HL-60 (cell line): ENCODE measurements at regions not wholly inside any gene's neighbourhood (a gene's known extent, or its start where the extent isn't known, plus 50 kb on each side); places are given as distances from the start of the nearest gene placed in this dataset.

ENCODE experiments used
- DNase-seq, 2 experiments: peaks; one replicate each; pipeline ENCODE4 v3.0.0-alpha.2; 2010 to 2020; ENCODE audit warnings: low read depth in 1 of 2, low spot score in 1 of 2
- H3K27ac ChIP-seq: fragments of 250-450 bp; sonication (Bioruptor Pico); replicated peaks from 2 replicates; pipeline ENCODE4 v1.5.1; 2020; ENCODE audit warnings: mild to moderate bottlenecking, moderate library complexity
- H3K27me3 ChIP-seq: fragments of 250-450 bp; sonication (Bioruptor Pico); 2 replicates; pipeline ENCODE4 v1.5.1; 2021; ENCODE audit warnings: mild to moderate bottlenecking, moderate library complexity; ENCODE audit not compliant: insufficient read depth, poor library complexity, severe bottlenecking
- H3K4me3 ChIP-seq: replicated peaks from 2 replicates; pipeline ENCODE4 v1.5.1; 2011; ENCODE audit warnings: mild to moderate bottlenecking, control low read depth, low read length; ENCODE audit not compliant: insufficient read depth
- GABPA ChIP-seq: IDR thresholded peaks from 2 replicates; pipeline ENCODE4 v1.6.1; 2012; ENCODE audit warnings: low read depth
- POLR2AphosphoS5 ChIP-seq: IDR thresholded peaks from 2 replicates; pipeline ENCODE4 v1.6.1; 2012; ENCODE audit warnings: low read depth
- SPI1 ChIP-seq: IDR thresholded peaks from 2 replicates; pipeline ENCODE4 v1.6.1; 2012; ENCODE audit warnings: low read depth, mild to moderate bottlenecking, borderline replicate concordance
- TF ChIP-seq, protein P1 (sequence below): IDR thresholded peaks from 2 replicates; pipeline ENCODE4 v1.6.1; 2012; ENCODE audit warnings: low read depth; ENCODE audit not compliant: insufficient replicate concordance
- TF ChIP-seq, protein P2 (sequence below): IDR thresholded peaks from one replicate; pipeline ENCODE4 v1.5.1; 2011; ENCODE audit warnings: low read length, control low read depth, inconsistent platforms; ENCODE audit not compliant: insufficient read depth

DNA sequence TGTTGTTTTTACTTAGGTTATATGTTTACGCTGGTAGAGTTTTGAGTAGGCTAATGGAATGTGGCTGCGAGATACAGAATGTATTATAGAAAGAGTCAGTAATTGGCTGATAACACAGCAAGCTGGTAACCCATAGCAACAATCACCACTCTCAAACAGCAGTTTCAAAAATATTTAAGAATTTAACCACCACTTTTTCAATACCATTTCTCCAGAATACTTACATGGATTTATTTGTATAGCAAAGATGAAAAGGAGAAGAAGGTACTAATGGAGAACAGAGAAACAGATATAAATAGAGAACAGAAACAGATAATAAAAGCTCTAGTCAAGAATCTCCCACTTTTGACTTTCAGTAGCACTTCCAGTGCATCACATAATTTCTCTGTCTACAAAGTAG is 188.3 kb upstream of the SLC39A10 start:
- DNase-seq: no peak
- TF ChIP-seq GABPA (no peak), SPI1 (no peak), POLR2AphosphoS5 (no peak)
- TF ChIP-seq, protein P1, sequence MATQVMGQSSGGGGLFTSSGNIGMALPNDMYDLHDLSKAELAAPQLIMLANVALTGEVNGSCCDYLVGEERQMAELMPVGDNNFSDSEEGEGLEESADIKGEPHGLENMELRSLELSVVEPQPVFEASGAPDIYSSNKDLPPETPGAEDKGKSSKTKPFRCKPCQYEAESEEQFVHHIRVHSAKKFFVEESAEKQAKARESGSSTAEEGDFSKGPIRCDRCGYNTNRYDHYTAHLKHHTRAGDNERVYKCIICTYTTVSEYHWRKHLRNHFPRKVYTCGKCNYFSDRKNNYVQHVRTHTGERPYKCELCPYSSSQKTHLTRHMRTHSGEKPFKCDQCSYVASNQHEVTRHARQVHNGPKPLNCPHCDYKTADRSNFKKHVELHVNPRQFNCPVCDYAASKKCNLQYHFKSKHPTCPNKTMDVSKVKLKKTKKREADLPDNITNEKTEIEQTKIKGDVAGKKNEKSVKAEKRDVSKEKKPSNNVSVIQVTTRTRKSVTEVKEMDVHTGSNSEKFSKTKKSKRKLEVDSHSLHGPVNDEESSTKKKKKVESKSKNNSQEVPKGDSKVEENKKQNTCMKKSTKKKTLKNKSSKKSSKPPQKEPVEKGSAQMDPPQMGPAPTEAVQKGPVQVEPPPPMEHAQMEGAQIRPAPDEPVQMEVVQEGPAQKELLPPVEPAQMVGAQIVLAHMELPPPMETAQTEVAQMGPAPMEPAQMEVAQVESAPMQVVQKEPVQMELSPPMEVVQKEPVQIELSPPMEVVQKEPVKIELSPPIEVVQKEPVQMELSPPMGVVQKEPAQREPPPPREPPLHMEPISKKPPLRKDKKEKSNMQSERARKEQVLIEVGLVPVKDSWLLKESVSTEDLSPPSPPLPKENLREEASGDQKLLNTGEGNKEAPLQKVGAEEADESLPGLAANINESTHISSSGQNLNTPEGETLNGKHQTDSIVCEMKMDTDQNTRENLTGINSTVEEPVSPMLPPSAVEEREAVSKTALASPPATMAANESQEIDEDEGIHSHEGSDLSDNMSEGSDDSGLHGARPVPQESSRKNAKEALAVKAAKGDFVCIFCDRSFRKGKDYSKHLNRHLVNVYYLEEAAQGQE: no peak
- TF ChIP-seq, protein P2, sequence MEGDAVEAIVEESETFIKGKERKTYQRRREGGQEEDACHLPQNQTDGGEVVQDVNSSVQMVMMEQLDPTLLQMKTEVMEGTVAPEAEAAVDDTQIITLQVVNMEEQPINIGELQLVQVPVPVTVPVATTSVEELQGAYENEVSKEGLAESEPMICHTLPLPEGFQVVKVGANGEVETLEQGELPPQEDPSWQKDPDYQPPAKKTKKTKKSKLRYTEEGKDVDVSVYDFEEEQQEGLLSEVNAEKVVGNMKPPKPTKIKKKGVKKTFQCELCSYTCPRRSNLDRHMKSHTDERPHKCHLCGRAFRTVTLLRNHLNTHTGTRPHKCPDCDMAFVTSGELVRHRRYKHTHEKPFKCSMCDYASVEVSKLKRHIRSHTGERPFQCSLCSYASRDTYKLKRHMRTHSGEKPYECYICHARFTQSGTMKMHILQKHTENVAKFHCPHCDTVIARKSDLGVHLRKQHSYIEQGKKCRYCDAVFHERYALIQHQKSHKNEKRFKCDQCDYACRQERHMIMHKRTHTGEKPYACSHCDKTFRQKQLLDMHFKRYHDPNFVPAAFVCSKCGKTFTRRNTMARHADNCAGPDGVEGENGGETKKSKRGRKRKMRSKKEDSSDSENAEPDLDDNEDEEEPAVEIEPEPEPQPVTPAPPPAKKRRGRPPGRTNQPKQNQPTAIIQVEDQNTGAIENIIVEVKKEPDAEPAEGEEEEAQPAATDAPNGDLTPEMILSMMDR: no peak
- Histone ChIP-seq H3K4me3 (no peak overlapping the region), H3K27me3 (no peaks in the 10 kb centered on the region), H3K27ac (no peak overlapping the region)

DNA sequence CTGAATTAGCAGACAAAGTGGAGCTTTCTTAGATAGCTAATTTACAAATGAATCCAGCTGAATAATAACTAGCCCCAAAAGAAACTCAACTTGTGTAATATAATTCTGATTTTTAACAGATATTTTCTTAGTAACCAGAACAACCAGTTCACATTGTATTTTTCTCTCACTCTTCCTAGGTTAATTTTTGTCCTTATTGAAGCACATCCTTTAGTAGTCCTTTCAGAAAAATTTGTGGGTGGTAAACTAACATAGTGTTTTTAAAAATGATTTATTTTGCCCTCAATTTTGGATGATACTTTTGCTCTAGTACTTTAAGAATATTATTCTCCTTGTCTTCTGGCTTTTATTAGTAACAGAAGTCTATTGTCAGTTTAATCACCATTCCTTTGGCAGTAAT is 190.6 kb upstream of the SLC39A10 start:
- Histone ChIP-seq H3K4me3 (no peak overlapping the region), H3K27ac (no peak overlapping the region), H3K27me3 (no peaks in the 10 kb centered on the region)
- TF ChIP-seq POLR2AphosphoS5 (no peak), GABPA (no peak), SPI1 (no peak)
- TF ChIP-seq, protein P2: no peak
- TF ChIP-seq, protein P1: no peak
- DNase-seq: no peak

DNA sequence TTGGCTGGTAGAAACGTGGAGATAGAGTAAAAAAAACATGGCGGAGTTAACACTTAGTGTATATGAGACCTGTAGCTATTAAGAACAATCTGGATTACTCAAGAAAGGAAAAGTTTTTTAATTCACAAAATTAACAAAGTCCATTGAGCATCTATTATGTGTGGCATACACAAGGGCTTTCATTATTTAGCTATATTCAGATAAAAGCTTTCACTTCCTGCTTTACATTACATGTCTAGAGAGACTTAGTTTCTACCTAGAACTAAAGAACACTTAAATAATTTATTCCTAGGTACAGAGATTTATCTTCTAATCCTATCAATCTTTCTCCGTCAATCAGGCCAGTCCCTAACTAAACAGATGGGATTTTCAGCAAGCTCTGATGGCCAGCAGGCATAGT is 196.0 kb upstream of the SLC39A10 start:
- Histone ChIP-seq H3K27ac (no peak overlapping the region), H3K4me3 (no peak overlapping the region), H3K27me3 (no peaks in the 10 kb centered on the region)
- TF ChIP-seq, protein P2: no peak
- no peak for TF ChIP-seq POLR2AphosphoS5
- no peak for TF ChIP-seq SPI1
- TF ChIP-seq, protein P1: no peak
- no peak for TF ChIP-seq GABPA
- DNase-seq: no peak
